ENCODE measurements at regions not wholly inside any gene's neighbourhood (a gene's known extent, or its start where the extent isn't known, plus 50 kb on each side); places are given as distances from the start of the nearest gene placed in this dataset.

DNA sequence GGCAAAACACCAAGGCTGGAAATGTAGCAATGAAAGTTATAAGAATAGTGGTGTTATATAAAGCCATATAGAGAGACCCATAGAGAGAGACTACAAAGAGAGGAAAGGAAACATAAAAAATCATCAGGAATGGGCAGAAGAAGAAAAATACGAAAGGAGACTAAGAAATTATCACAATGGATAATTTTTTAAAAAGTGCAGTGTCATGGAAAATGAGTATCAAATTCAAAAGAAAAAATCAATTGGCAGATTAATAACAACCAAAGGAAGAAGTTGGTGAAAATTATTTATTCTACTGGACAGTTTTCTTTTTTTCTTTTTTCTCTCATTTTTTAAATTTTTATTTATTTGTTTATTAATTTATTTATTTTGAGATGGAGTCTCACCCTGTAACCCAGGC lies 1488.4 kb upstream of the WWC1 start:
- TF ChIP-seq, protein P1, sequence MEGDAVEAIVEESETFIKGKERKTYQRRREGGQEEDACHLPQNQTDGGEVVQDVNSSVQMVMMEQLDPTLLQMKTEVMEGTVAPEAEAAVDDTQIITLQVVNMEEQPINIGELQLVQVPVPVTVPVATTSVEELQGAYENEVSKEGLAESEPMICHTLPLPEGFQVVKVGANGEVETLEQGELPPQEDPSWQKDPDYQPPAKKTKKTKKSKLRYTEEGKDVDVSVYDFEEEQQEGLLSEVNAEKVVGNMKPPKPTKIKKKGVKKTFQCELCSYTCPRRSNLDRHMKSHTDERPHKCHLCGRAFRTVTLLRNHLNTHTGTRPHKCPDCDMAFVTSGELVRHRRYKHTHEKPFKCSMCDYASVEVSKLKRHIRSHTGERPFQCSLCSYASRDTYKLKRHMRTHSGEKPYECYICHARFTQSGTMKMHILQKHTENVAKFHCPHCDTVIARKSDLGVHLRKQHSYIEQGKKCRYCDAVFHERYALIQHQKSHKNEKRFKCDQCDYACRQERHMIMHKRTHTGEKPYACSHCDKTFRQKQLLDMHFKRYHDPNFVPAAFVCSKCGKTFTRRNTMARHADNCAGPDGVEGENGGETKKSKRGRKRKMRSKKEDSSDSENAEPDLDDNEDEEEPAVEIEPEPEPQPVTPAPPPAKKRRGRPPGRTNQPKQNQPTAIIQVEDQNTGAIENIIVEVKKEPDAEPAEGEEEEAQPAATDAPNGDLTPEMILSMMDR (IDR thresholded peaks at IDR 0.05), result no peak
- no peak for TF ChIP-seq POLR2A (IDR thresholded peaks at IDR 0.05)
